PC-9 (cell line): ENCODE measurements at regions not wholly inside any gene's neighbourhood (a gene's known extent, or its start where the extent isn't known, plus 50 kb on each side); places are given as distances from the start of the nearest gene placed in this dataset.

Source experiments
- EZH2 ChIP-seq: fragments of 200-600 bp; sonication (generic); IDR thresholded peaks from 2 replicates; pipeline ENCODE4 v1.8.0; 2017; ENCODE audit warnings: antibody characterized with exemption, low read depth
- TF ChIP-seq, protein P1 (sequence below): fragments of 200-600 bp; sonication (generic); conservative IDR thresholded peaks from 2 replicates; pipeline ENCODE4 v1.6.1; 2017; ENCODE audit warnings: mixed run types, antibody characterized with exemption, mild to moderate bottlenecking, moderate library complexity

GRCh38 chr18:78812067-78812466 lies 167.6 kb upstream of the SALL3 start:
- TF ChIP-seq, protein P1, sequence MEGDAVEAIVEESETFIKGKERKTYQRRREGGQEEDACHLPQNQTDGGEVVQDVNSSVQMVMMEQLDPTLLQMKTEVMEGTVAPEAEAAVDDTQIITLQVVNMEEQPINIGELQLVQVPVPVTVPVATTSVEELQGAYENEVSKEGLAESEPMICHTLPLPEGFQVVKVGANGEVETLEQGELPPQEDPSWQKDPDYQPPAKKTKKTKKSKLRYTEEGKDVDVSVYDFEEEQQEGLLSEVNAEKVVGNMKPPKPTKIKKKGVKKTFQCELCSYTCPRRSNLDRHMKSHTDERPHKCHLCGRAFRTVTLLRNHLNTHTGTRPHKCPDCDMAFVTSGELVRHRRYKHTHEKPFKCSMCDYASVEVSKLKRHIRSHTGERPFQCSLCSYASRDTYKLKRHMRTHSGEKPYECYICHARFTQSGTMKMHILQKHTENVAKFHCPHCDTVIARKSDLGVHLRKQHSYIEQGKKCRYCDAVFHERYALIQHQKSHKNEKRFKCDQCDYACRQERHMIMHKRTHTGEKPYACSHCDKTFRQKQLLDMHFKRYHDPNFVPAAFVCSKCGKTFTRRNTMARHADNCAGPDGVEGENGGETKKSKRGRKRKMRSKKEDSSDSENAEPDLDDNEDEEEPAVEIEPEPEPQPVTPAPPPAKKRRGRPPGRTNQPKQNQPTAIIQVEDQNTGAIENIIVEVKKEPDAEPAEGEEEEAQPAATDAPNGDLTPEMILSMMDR: no peak
- no peak for TF ChIP-seq EZH2
